Vagina (tissue), 2 donors: ENCODE measurements at regions not wholly inside any gene's neighbourhood (a gene's known extent, or its start where the extent isn't known, plus 50 kb on each side); places are given as distances from the start of the nearest gene placed in this dataset.
"Not testable (repeated sequence)": the region's sequence is repeated elsewhere in the genome, so short reads cannot be mapped to it uniquely, and the experiment has no call there.

Source experiments
- DNase-seq, 2 donors: peaks; one replicate each; pipeline ENCODE4 v3.0.0-alpha.2; 2017; ENCODE audit errors: extremely low spot score in 2 of 2
- H3K27ac ChIP-seq: fragments of 200-600 bp; sonication (generic); one replicate; pipeline ENCODE4 v1.5.1; 2019
- H3K27me3 ChIP-seq: fragments of 200-600 bp; sonication (generic); one replicate; pipeline ENCODE4 v1.5.1; 2019
- H3K36me3 ChIP-seq, 2 donors: fragments of 200-600 bp; sonication (generic); one replicate each; pipeline ENCODE4 v1.5.1; 2017 to 2019
- H3K4me1 ChIP-seq: fragments of 200-600 bp; sonication (generic); one replicate; pipeline ENCODE4 v1.5.1; 2019
- H3K4me3 ChIP-seq, 2 donors: fragments of 200-600 bp; sonication (generic); 1 replicate in 1 of 2; 2 replicates in 1 of 2; pipeline ENCODE4 v1.5.1; 2016 to 2019
- H3K9me3 ChIP-seq: fragments of 200-600 bp; sonication (generic); one replicate; pipeline ENCODE4 v1.5.1; 2019
- POLR2A ChIP-seq, 2 donors: fragments of 450-650 bp; IDR thresholded peaks; one replicate each; pipeline ENCODE4 v1.6.1; 2017; ENCODE audit warnings: antibody characterized with exemption in 2 of 2, mild to moderate bottlenecking in 2 of 2, moderate library complexity in 2 of 2
- POLR2AphosphoS5 ChIP-seq, 2 donors: sonication (generic); formaldehyde crosslinking; IDR thresholded peaks; one replicate each; pipeline ENCODE4 v1.9.0; 2017; ENCODE audit warnings: antibody characterized with exemption in 2 of 2, mild to moderate bottlenecking in 2 of 2, low read depth in 1 of 2; ENCODE audit not compliant: insufficient read depth in 1 of 2
- intact Hi-C: fragments of 100-400 bp; cut with DNase I; formaldehyde crosslinking; loops from one replicate; pipeline ENCODE4 v1.15.1; 2023
- TF ChIP-seq, protein P1 (sequence below), 3 experiments: fragments of 450-650 bp in 2 of 3; fragments of 200-600 bp in 1 of 3; sonication (generic) in 1 of 3; IDR thresholded peaks; one replicate each; pipeline ENCODE4 v1.5.1; 2017 to 2019; ENCODE audit warnings: antibody characterized with exemption in 3 of 3, mild to moderate bottlenecking in 2 of 3, moderate library complexity in 2 of 3

DNA sequence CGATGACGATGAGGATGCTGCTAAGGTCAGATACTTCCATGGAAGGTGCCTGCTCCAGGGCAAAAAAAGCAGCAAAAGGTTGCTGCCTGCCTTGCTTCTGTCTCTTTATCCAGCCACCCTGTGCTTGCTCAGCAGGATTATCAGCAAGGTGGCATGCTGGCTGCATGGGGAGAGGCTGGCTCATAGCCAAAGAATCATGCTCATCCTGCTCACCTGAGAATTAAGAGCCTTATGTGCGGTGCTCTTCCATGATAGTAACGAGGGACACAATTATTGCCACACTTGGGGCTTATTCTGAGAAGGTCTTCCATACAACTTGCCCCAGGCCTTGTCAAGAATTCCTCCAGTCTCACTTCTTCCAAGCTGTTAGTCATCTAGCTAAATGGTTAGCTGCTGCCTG, 60.4 kb upstream of the SEC11C start:
- H3K9me3 ChIP-seq: no peaks in the 10 kb centered on the region
- no peak overlapping the region for H3K27ac ChIP-seq
- no peak for DNase-seq
- H3K36me3 ChIP-seq: no peaks in the 10 kb centered on the region
- H3K27me3 ChIP-seq: no peaks in the 10 kb centered on the region
- H3K4me3 ChIP-seq: no peak overlapping the region
- TF ChIP-seq, protein P1, sequence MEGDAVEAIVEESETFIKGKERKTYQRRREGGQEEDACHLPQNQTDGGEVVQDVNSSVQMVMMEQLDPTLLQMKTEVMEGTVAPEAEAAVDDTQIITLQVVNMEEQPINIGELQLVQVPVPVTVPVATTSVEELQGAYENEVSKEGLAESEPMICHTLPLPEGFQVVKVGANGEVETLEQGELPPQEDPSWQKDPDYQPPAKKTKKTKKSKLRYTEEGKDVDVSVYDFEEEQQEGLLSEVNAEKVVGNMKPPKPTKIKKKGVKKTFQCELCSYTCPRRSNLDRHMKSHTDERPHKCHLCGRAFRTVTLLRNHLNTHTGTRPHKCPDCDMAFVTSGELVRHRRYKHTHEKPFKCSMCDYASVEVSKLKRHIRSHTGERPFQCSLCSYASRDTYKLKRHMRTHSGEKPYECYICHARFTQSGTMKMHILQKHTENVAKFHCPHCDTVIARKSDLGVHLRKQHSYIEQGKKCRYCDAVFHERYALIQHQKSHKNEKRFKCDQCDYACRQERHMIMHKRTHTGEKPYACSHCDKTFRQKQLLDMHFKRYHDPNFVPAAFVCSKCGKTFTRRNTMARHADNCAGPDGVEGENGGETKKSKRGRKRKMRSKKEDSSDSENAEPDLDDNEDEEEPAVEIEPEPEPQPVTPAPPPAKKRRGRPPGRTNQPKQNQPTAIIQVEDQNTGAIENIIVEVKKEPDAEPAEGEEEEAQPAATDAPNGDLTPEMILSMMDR (IDR thresholded peaks at IDR 0.05): no peak
- TF ChIP-seq POLR2A (IDR thresholded peaks at IDR 0.05) (no peak), POLR2AphosphoS5 (IDR thresholded peaks at IDR 0.05; ENCODE audit: insufficient read depth in 1 of 2, low read depth in 1 of 2) (no peak)
- no peaks in the 10 kb centered on the region for H3K4me1 ChIP-seq
- intact Hi-C loops: no loop called here

DNA sequence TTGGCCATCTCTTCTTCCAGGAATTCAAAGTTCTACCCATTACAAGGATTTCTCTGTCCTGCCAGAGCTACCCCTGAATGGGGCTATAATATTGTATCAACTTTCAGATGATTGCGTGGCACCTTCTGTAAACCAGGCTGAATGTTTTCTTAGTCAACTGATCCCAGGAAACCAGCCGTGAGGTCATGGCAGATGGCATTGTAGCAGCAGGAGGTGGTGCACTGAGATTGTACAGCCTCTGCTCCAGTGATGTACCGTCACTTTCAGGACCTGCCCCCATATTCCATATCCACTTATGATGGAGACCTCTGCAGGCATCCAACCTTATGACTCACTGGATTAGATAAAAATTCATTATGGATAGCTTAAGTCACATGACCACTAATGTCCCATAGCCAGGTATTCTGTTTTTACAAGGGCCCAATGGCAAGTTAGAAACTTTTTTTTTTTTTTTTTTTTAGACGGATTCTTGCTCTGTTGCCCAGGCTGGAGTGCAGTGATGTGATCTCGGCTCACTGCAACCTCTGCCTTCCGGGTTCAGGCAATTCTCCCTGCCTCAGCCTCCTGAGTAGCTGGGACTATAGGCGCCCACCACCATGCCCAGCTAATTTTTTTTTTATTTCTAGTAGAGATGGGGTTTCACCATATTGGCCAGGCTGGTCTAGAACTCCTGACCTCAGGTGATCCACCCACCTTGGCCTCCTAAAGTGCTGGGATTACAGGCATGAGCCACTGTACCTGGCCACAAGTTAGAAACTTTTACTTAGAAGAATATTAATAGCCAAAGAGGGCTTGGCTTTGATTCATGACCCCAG, 59.8 kb upstream of the SEC11C start:
- H3K27ac ChIP-seq, intact Hi-C loops, H3K9me3 ChIP-seq: not testable (repeated sequence)

DNA sequence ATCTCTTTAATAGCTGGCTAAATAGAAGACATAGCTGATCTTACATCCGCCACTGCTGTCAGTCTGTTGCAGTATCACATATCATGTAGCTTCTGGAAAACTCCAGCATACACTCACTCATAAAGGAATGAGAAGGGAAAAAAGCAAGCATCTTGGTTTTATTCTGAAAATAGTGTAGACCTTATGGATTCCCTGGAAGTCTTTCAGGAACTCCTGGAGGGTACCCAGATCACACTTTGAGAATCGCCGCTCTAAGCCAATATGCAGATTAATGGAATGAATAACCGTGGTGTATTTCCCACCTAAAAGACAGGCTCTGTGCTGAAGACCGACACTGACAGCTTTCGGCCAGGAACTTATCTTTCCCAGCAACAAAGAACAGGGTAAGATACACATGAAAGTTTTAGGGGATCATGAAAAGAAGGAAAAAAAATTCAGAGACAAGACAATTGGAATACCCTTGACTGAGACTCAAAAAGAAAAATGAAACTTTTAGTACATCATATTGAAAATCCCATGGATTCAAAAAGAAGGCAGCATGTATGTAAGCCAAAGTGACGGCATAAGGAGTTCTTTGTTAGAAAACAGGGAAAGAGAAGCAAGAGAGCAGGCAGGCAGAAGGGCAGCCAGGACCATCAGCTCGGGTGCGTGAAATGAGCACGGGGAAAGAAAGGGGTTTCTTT, 56.4 kb upstream of the SEC11C start:
- H3K36me3 ChIP-seq: no peaks in the 10 kb centered on the region
- DNase-seq: no peak
- TF ChIP-seq, protein P1 (IDR thresholded peaks at IDR 0.05): no peak
- no peak for TF ChIP-seq POLR2A (IDR thresholded peaks at IDR 0.05)
- TF ChIP-seq POLR2AphosphoS5 (IDR thresholded peaks at IDR 0.05; ENCODE audit: insufficient read depth in 1 of 2, low read depth in 1 of 2): no peak
- no peak overlapping the region for H3K4me3 ChIP-seq
- H3K27me3 ChIP-seq: no peaks in the 10 kb centered on the region
- intact Hi-C loops: no loop called here
- no peaks in the 10 kb centered on the region for H3K4me1 ChIP-seq
- no peak overlapping the region for H3K27ac ChIP-seq
- no peaks in the 10 kb centered on the region for H3K9me3 ChIP-seq

More for the DNA sequence above, 59.8 kb upstream of the SEC11C start:
- DNase-seq, H3K4me1 ChIP-seq, H3K27me3 ChIP-seq, H3K4me3 ChIP-seq, H3K36me3 ChIP-seq: not testable (repeated sequence)

DNA sequence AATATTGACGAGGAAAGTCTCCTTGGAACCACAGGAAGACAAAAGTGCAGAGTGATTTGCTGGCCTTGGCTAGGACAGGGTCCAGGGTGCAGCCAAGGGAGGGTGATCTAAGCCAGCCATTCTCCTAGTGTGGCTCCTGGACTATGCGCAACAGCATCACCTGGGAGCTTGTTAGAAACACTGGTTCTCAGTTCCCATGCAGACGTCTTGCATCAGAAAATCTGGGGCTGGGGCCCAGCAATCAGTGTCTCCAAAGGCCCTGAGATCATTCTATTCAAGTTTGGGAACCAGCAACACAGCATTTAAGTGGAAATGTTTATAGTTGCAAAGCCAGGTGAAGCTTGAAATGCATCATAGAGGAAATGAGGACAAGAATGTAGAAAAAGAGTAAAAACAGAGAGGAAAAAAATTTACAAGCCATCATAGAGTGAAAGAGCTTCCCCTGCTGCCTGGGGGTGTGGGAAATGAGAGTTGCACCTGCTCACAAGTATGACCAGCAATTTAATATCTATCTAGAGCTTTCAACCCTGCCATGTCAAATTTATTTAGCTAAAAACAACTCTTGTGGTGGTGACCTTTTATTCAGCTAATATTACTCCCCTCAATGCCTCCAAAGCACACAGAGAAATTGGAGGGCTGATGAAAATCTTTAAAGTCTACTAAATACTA, 54.4 kb upstream of the SEC11C start:
- intact Hi-C loops: no loop called here
- H3K4me1 ChIP-seq: no peaks in the 10 kb centered on the region
- H3K36me3 ChIP-seq: no peaks in the 10 kb centered on the region
- no peak for DNase-seq
- no peak overlapping the region for H3K27ac ChIP-seq
- no peak overlapping the region for H3K4me3 ChIP-seq
- no peaks in the 10 kb centered on the region for H3K27me3 ChIP-seq
- no peaks in the 10 kb centered on the region for H3K9me3 ChIP-seq
- no peak for TF ChIP-seq POLR2AphosphoS5 (IDR thresholded peaks at IDR 0.05; ENCODE audit: insufficient read depth in 1 of 2, low read depth in 1 of 2)
- TF ChIP-seq, protein P1 (IDR thresholded peaks at IDR 0.05): no peak
- no peak for TF ChIP-seq POLR2A (IDR thresholded peaks at IDR 0.05)

DNA sequence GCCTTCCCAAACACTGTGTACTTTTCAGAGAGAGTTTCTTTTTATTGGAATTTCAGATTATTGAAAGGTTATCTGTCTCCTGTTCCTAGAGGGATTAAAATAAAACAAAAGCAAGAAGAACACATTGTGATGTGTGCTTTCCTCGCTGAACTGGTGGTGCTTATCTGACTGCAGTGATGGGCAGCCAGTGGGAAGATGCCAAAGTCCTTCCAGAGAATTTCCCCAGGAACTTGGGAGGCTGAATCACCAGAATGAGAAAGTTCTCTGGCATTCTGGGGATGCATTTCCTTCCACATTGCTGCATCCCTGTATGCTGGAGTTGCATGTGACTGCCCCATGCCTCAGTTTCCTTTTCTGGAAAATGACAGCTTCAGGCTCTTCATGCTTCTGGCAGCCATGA, 53.9 kb upstream of the SEC11C start:
- H3K36me3 ChIP-seq: no peaks in the 10 kb centered on the region
- intact Hi-C loops: no loop called here
- H3K4me1 ChIP-seq: no peaks in the 10 kb centered on the region
- no peak for DNase-seq
- no peaks in the 10 kb centered on the region for H3K9me3 ChIP-seq
- H3K4me3 ChIP-seq: no peak overlapping the region
- H3K27me3 ChIP-seq: no peaks in the 10 kb centered on the region
- TF ChIP-seq, protein P1 (IDR thresholded peaks at IDR 0.05): no peak
- no peak overlapping the region for H3K27ac ChIP-seq
